ENCODE measurements at regions not wholly inside any gene's neighbourhood (a gene's known extent, or its start where the extent isn't known, plus 50 kb on each side); places are given as distances from the start of the nearest gene placed in this dataset.

GRCh38 chr13:99760456-99760855 is 211.1 kb downstream of the ZIC5 start:
- H3K9me3 ChIP-seq: peaks cover 0 to 2% of the 10 kb centered on the region in 2 donors
- no peak for DNase-seq
- no peak for TF ChIP-seq EP300 (IDR thresholded peaks at IDR 0.05)
- TF ChIP-seq CTCF (IDR thresholded peaks at IDR 0.05): no peak
- no peak for TF ChIP-seq POLR2A (IDR thresholded peaks at IDR 0.05)

GRCh38 chr13:99759163-99759552 is 212.4 kb downstream of the ZIC5 start:
- DNase-seq: no peak
- Histone ChIP-seq H3K4me1 (ENCODE audit: insufficient read depth) (no peaks in the 10 kb centered on the region), H3K27ac (no peak overlapping the region), H3K36me3 (no peaks in the 10 kb centered on the region), H3K27me3 (no peaks in the 10 kb centered on the region), H3K9me3 (peaks cover 0 to 2% of the 10 kb centered on the region in 2 donors), H3K4me3 (no peak overlapping the region)
- TF ChIP-seq CTCF (IDR thresholded peaks at IDR 0.05) (no peak), EP300 (IDR thresholded peaks at IDR 0.05) (no peak), POLR2A (IDR thresholded peaks at IDR 0.05) (no peak)
- 95 to 100% (median 96%) methylated on average over 2 of the region's 2 CpGs for WGBS, 3 donors
- intact Hi-C loops (cut with DNase I): no loop called here

More at GRCh38 chr13:99760456-99760855, 211.1 kb downstream of the ZIC5 start:
- no peaks in the 10 kb centered on the region for H3K36me3 ChIP-seq
- intact Hi-C loops (cut with DNase I): no loop called here
- H3K4me1 ChIP-seq (ENCODE audit: insufficient read depth): no peaks in the 10 kb centered on the region
- no peak overlapping the region for H3K4me3 ChIP-seq
- no peaks in the 10 kb centered on the region for H3K27me3 ChIP-seq
- H3K27ac ChIP-seq: no peak overlapping the region

- intact Hi-C loops (cut with DNase I): no loop called here
- WGBS, 3 donors: 73 to 86% (median 76%) methylated on average over 6 of the region's 6 CpGs
- peaks cover 0 to 2% of the 10 kb centered on the region in 2 donors for H3K9me3 ChIP-seq
- no peak for DNase-seq
- H3K36me3 ChIP-seq: no peaks in the 10 kb centered on the region
- no peaks in the 10 kb centered on the region for H3K27me3 ChIP-seq
- H3K27ac ChIP-seq: no peak overlapping the region
- no peak overlapping the region for H3K4me3 ChIP-seq
- TF ChIP-seq POLR2A (IDR thresholded peaks at IDR 0.05) (no peak), CTCF (IDR thresholded peaks at IDR 0.05) (no peak), EP300 (IDR thresholded peaks at IDR 0.05) (no peak)
- H3K4me1 ChIP-seq (ENCODE audit: insufficient read depth): no peaks in the 10 kb centered on the region
These were observed 213.0 kb downstream of the ZIC5 start for GRCh38 chr13:99758460-99759162.

- TF ChIP-seq CTCF (IDR thresholded peaks at IDR 0.05) (no peak), POLR2A (IDR thresholded peaks at IDR 0.05) (no peak), EP300 (IDR thresholded peaks at IDR 0.05) (no peak)
- Histone ChIP-seq H3K4me1 (ENCODE audit: insufficient read depth) (no peaks in the 10 kb centered on the region), H3K27ac (no peak overlapping the region), H3K27me3 (no peaks in the 10 kb centered on the region), H3K4me3 (no peak overlapping the region), H3K36me3 (no peaks in the 10 kb centered on the region), H3K9me3 (peaks cover 0 to 2% of the 10 kb centered on the region in 2 donors)
- DNase-seq: no peak
- intact Hi-C loops (cut with DNase I): no loop called here
- 81 to 89% (median 84%) methylated on average over 8 of the region's 8 CpGs for WGBS, 3 donors
These were observed 213.7 kb downstream of the ZIC5 start for GRCh38 chr13:99757756-99758459.
